K562 (cell line): ENCODE measurements at regions not wholly inside any gene's neighbourhood (a gene's known extent, or its start where the extent isn't known, plus 50 kb on each side); places are given as distances from the start of the nearest gene placed in this dataset.

Source experiments
- CBX5 ChIP-seq: IDR thresholded peaks from 2 replicates; pipeline ENCODE4 v1.6.1; 2014; ENCODE audit warnings: low read depth, borderline replicate concordance
- CEBPB ChIP-seq: fragments of 450-650 bp; IDR thresholded peaks from 2 replicates; pipeline ENCODE4 v1.6.1; 2016; ENCODE audit warnings: missing genetic modification characterization, missing compliant biosample characterization
- HDAC2 ChIP-seq: fragments of 450-650 bp; IDR thresholded peaks from 2 replicates; pipeline ENCODE4 v1.6.1; 2016; ENCODE audit warnings: mild to moderate bottlenecking
- MCM2 ChIP-seq: fragments of 450-650 bp; IDR thresholded peaks from 2 replicates; pipeline ENCODE4 v1.6.1; 2017; ENCODE audit warnings: low read depth, mild to moderate bottlenecking
- PHB ChIP-seq: fragments of 250-450 bp; sonication (Bioruptor Pico); IDR thresholded peaks from 2 replicates; pipeline ENCODE4 v1.5.0; 2021
- POLR2A ChIP-seq: fragments of 450-650 bp; conservative IDR thresholded peaks from 2 replicates; pipeline ENCODE4 v1.6.1; 2016
- SMC3 ChIP-seq: conservative IDR thresholded peaks from 2 replicates; pipeline ENCODE4 v1.6.1; 2011; ENCODE audit warnings: low read depth, low read length, improper control_type of control experiment; ENCODE audit not compliant: insufficient read depth
- TAF1 ChIP-seq: IDR thresholded peaks from 2 replicates; pipeline ENCODE4 v1.6.1; 2011; ENCODE audit warnings: mild to moderate bottlenecking, low read length, moderate library complexity; ENCODE audit not compliant: insufficient read depth, control insufficient read depth, severe bottlenecking; ENCODE audit errors: extremely low read depth
- U2AF1 ChIP-seq: fragments of 200-400 bp; formaldehyde crosslinking; optimal IDR thresholded peaks from 2 replicates; pipeline ENCODE3; 2017; ENCODE audit warnings: mild to moderate bottlenecking, low read depth, low read length, moderate library complexity
- ZNF583 ChIP-seq: fragments of 250-450 bp; sonication (Bioruptor Pico); IDR thresholded peaks from 2 replicates; pipeline ENCODE4 v1.4.0; 2020
- TF ChIP-seq, protein P1 (sequence below): sonication (generic); formaldehyde crosslinking; IDR thresholded peaks from 2 replicates; pipeline ENCODE4 v1.8.0; 2023; ENCODE audit warnings: mild to moderate bottlenecking, missing genetic modification reagents
- TF ChIP-seq, protein P2 (sequence below), 3 experiments: IDR thresholded peaks in 2 of 3; conservative IDR thresholded peaks in 1 of 3; 2 replicates each; pipeline ENCODE4 v1.5.1; 2011 to 2012; ENCODE audit warnings: low read length in 3 of 3, mild to moderate bottlenecking in 3 of 3, control low read depth in 2 of 3, improper control_type of control experiment in 1 of 3, inconsistent platforms in 1 of 3, low read depth in 1 of 3, mixed read lengths in 1 of 3, moderate library complexity in 1 of 3; ENCODE audit not compliant: insufficient read depth in 2 of 3
- TF ChIP-seq, protein P3 (sequence below), 2 experiments: fragments of 450-650 bp in 1 of 2; sonication (generic) in 1 of 2; formaldehyde crosslinking in 1 of 2; IDR thresholded peaks in 1 of 2; conservative IDR thresholded peaks in 1 of 2; 2 replicates each; pipeline versions ENCODE4 v1.6.1 to v1.8.1; 2016 to 2023; ENCODE audit warnings: mild to moderate bottlenecking in 2 of 2, moderate library complexity in 2 of 2, inconsistent platforms in 1 of 2, missing genetic modification reagents in 1 of 2

DNA sequence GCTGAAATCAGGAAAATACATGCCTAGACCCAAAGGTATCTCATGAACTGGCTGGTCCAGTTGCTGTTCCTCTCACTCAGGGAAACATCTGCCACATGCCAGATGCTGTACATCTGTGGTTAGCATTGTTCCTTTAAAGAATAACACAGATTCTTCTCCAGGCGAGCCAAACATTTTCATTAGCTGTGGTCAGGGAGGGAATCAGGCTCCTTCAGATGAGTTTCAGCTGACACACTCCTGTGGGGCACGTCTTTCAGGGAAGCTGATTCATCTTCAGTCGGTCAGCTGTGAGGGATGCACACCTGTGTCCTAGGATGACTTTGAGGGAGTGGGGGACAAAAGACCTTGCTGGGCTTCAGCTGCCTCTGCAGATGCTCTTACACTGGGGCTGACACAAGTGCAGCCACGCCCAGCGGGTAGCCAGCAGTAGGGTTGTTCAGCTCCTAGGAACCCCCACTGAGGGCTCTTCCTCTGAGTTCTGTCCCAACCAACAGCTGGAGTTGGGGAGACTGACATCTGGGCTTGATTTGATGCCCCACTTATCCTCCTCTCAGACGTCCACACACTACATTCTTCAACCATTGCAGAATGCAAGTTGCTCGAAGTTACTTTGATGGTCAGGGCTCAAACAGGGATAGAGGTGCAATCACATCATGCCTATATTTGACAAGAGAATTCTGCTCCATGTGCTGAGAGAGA, 155.0 kb downstream of the NUAK1 start:
- TF ChIP-seq SMC3 (no peak), POLR2A (no peak), CEBPB (no peak), MCM2 (no peak), CBX5 (no peak), U2AF1 (no peak), TAF1 (no peak), PHB (CRISPR knock-in tag) (no peak), ZNF583 (CRISPR knock-in tag) (no peak), HDAC2 (no peak)
- TF ChIP-seq, protein P1, sequence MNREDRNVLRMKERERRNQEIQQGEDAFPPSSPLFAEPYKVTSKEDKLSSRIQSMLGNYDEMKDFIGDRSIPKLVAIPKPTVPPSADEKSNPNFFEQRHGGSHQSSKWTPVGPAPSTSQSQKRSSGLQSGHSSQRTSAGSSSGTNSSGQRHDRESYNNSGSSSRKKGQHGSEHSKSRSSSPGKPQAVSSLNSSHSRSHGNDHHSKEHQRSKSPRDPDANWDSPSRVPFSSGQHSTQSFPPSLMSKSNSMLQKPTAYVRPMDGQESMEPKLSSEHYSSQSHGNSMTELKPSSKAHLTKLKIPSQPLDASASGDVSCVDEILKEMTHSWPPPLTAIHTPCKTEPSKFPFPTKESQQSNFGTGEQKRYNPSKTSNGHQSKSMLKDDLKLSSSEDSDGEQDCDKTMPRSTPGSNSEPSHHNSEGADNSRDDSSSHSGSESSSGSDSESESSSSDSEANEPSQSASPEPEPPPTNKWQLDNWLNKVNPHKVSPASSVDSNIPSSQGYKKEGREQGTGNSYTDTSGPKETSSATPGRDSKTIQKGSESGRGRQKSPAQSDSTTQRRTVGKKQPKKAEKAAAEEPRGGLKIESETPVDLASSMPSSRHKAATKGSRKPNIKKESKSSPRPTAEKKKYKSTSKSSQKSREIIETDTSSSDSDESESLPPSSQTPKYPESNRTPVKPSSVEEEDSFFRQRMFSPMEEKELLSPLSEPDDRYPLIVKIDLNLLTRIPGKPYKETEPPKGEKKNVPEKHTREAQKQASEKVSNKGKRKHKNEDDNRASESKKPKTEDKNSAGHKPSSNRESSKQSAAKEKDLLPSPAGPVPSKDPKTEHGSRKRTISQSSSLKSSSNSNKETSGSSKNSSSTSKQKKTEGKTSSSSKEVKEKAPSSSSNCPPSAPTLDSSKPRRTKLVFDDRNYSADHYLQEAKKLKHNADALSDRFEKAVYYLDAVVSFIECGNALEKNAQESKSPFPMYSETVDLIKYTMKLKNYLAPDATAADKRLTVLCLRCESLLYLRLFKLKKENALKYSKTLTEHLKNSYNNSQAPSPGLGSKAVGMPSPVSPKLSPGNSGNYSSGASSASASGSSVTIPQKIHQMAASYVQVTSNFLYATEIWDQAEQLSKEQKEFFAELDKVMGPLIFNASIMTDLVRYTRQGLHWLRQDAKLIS (CRISPR knock-in tag): no peak
- TF ChIP-seq, protein P2, sequence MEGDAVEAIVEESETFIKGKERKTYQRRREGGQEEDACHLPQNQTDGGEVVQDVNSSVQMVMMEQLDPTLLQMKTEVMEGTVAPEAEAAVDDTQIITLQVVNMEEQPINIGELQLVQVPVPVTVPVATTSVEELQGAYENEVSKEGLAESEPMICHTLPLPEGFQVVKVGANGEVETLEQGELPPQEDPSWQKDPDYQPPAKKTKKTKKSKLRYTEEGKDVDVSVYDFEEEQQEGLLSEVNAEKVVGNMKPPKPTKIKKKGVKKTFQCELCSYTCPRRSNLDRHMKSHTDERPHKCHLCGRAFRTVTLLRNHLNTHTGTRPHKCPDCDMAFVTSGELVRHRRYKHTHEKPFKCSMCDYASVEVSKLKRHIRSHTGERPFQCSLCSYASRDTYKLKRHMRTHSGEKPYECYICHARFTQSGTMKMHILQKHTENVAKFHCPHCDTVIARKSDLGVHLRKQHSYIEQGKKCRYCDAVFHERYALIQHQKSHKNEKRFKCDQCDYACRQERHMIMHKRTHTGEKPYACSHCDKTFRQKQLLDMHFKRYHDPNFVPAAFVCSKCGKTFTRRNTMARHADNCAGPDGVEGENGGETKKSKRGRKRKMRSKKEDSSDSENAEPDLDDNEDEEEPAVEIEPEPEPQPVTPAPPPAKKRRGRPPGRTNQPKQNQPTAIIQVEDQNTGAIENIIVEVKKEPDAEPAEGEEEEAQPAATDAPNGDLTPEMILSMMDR (IDR thresholded peaks at IDR 0.05 in 2 of 3, conservative IDR thresholded peaks at IDR 0.05 in 1 of 3; ENCODE audit: insufficient read depth in 2 of 3, low read depth in 1 of 3, low read length in 3 of 3): no peak
- TF ChIP-seq, protein P3, sequence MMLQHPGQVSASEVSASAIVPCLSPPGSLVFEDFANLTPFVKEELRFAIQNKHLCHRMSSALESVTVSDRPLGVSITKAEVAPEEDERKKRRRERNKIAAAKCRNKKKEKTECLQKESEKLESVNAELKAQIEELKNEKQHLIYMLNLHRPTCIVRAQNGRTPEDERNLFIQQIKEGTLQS (IDR thresholded peaks at IDR 0.05): no peak
- TF ChIP-seq, protein P3 (CRISPR knock-in tag; conservative IDR thresholded peaks at IDR 0.05): no peak
